ENCODE measurements at regions not wholly inside any gene's neighbourhood (a gene's known extent, or its start where the extent isn't known, plus 50 kb on each side); places are given as distances from the start of the nearest gene placed in this dataset.

- no peak for TF ChIP-seq CTCF (conservative IDR thresholded peaks at IDR 0.05; ENCODE audit: low read length)
- TF ChIP-seq EZH2phosphoT487 (IDR thresholded peaks at IDR 0.05; ENCODE audit: borderline replicate concordance) = no peak
Observed at GRCh38 chr3:78025916-78026315, 986.0 kb downstream of the ROBO2 start.
